IPS-20b (cell line): ENCODE measurements at regions not wholly inside any gene's neighbourhood (a gene's known extent, or its start where the extent isn't known, plus 50 kb on each side); places are given as distances from the start of the nearest gene placed in this dataset.
A peak's percentile ranks its signal among the peaks of the same experiment; 100 is the strongest.

Experiments used
- H3K27ac ChIP-seq: one replicate; pipeline ENCODE4 v1.5.1; 2013; ENCODE audit warnings: low read length
- H3K27me3 ChIP-seq: 2 replicates; pipeline ENCODE4 v1.6.1; 2013; ENCODE audit warnings: mild to moderate bottlenecking, low read length, inconsistent platforms; ENCODE audit not compliant: insufficient read depth
- H3K36me3 ChIP-seq: 2 replicates; pipeline ENCODE4 v1.6.1; 2013; ENCODE audit warnings: low read depth, mild to moderate bottlenecking, inconsistent platforms, low read length, moderate library complexity; ENCODE audit not compliant: insufficient read depth
- H3K4me1 ChIP-seq: 2 replicates; pipeline ENCODE4 v1.6.1; 2013; ENCODE audit warnings: mild to moderate bottlenecking, control low read depth, inconsistent platforms, low read length, moderate library complexity; ENCODE audit not compliant: insufficient read depth
- H3K4me3 ChIP-seq: 2 replicates; pipeline ENCODE4 v1.5.1; 2013; ENCODE audit warnings: mild to moderate bottlenecking, low read length, inconsistent platforms
- H3K9ac ChIP-seq: 2 replicates; pipeline ENCODE4 v1.6.1; 2013; ENCODE audit warnings: low read depth, mild to moderate bottlenecking, inconsistent platforms, low read length, moderate library complexity
- H3K9me3 ChIP-seq: 2 replicates; pipeline ENCODE4 v1.6.1; 2013; ENCODE audit warnings: mild to moderate bottlenecking, low read depth, low read length, inconsistent platforms; ENCODE audit not compliant: insufficient read depth

- Histone ChIP-seq H3K9me3 (no peaks in the 10 kb centered on the region), H3K27ac (no peak overlapping the region), H3K4me3 (no peak overlapping the region), H3K4me1 (peaks cover 23% of the 10 kb centered on the region), H3K27me3 (no peaks in the 10 kb centered on the region), H3K9ac (no peak overlapping the region; the same call in 1 of the 2 replicates), H3K36me3 (peaks cover 4% of the 10 kb centered on the region; the same call in 1 of the 2 replicates)
Observed at GRCh38 chr12:124517260-124518050, 50.0 kb downstream of the NCOR2 start.

- Histone ChIP-seq H3K4me1 (peaks cover 28% of the 10 kb centered on the region), H3K27me3 (no peaks in the 10 kb centered on the region), H3K27ac (no peak overlapping the region), H3K9ac (no peak overlapping the region), H3K4me3 (no peak overlapping the region), H3K36me3 (0 out of 2 replicates have a peak, but pooled peaks cover 4% of the 10 kb centered on the region), H3K9me3 (no peaks in the 10 kb centered on the region)
Observed at GRCh38 chr12:124516850-124517249, 50.6 kb downstream of the NCOR2 start.

DNA sequence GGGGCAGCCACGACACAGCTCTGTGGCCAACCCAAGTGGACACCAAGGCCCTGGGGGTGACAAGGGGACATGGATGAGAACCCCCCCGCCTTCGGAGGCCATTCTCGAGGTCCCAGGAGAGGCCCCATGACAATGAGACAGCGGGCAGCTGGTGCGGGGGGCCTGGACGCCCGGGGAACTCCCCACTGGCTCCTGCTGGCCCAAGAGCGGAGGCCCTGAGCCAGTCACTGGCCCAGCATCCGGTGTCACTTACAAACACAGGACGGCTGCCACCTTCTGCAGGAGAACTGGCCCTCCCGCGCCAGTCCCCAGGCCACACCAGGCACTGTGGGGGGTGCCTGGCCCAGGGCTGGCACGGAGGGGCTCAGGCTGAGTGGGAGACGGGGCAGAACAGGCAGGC is 51.4 kb downstream of the NCOR2 start:
- H3K9me3 ChIP-seq = no peaks in the 10 kb centered on the region
- no peak overlapping the region for H3K9ac ChIP-seq
- H3K4me1 ChIP-seq = peaks cover 28% of the 10 kb centered on the region
- H3K36me3 ChIP-seq = 0 out of 2 replicates have a peak, but pooled peaks cover 4% of the 10 kb centered on the region
- H3K4me3 ChIP-seq = no peak overlapping the region
- no peaks in the 10 kb centered on the region for H3K27me3 ChIP-seq
- no peak overlapping the region for H3K27ac ChIP-seq

DNA sequence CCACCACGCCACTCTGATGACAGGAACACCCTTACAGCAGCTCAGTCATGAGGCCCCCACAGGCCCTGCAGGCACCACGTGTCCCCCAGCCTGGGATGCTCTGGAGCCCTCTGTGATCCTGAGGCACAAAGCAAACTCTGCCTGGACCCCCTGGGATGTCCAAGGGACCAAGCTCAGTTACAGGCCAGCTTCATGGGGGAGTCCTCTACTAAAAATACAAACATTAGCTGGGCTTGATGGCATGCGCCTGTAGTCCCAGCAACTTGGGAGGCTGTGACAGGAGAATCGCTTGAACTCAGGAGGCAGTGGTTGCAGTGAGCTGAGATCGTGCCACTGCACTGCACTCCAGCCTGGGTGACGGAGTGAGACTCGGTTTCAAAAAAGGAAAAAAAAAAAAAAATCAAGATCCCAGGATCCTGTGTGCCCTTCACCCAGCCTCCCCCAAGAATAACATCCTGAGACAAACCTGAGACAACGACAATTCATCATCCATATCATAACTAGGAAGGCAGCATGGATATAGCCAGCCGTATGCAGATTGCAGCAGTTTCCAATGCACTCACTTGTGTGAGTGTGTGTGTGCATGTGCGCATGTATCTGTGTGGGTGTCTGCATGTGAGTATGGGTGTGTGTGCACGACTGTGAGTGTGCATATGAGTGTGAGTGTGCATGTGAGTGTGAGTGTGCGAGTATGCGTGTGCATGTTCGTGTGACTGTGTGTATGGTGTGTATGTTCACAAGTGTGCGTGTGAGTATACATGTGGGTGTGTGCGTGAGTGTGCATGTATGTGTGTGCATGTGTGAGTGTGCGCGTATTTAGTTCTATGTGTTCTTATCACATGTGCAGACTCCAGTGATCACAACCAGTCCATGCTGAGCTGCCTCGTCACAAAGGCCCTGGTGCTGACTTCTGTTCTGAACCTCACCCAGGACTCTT is 52.1 kb downstream of the NCOR2 start:
- Histone ChIP-seq H3K27me3 (no peaks in the 10 kb centered on the region), H3K27ac (no peak overlapping the region), H3K4me1 (peaks cover 29% of the 10 kb centered on the region), H3K9me3 (no peaks in the 10 kb centered on the region), H3K9ac (no peak overlapping the region), H3K36me3 (0 out of 2 replicates have a peak, but pooled peaks cover 4% of the 10 kb centered on the region), H3K4me3 (no peak overlapping the region)

DNA sequence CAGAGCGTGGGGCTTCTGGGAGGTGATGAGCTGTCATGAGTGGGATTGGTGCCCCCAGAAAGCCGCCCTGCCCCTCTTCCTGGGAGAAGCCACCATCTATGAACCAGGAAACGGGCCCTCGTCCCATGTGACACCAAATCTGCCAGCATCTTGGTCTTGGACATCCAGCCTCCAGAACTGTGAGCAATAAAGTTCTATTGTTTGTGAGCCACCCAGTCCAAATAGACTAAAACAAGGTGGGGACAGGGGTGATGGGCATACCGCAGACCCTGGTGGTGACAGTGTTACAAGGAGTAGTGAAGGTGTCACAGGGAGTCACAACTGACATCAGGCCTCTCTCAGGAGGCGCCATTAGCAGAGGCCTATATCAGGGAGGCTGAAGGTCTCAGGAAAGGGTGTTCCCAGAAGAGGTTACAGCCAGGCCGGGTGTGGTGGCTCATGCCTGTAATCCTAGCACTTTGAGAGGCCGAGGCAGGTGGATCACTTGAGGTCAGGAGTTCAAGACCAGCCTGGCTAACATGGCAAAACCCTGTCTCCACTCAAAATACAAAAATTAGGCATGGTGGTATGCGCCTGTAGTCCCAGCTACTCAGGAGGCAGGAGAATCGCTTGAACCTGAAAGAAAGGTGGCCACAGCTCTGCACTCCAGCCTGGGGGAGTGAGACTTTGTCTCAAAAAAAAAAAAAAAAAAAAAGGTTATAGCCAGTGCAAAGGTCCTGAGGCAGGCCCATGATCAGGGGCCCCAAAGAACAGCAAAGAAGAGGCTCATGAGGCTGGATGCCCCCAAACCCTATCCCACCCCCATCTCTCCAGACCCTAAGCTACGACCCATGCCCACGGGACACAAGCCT is 53.0 kb downstream of the NCOR2 start:
- H3K27ac ChIP-seq = peak overlapping the region; percentile 84

GRCh38 chr12:124513297-124513867 is 54.0 kb downstream of the NCOR2 start:
- no peaks in the 10 kb centered on the region for H3K27me3 ChIP-seq
- H3K4me3 ChIP-seq = peak overlapping the region; percentile 52
- H3K9me3 ChIP-seq = no peaks in the 10 kb centered on the region
- peaks cover 29% of the 10 kb centered on the region for H3K4me1 ChIP-seq
- H3K27ac ChIP-seq = peak overlapping the region; percentile 84
- H3K36me3 ChIP-seq = 0 out of 2 replicates have a peak, but pooled peaks cover 4% of the 10 kb centered on the region
- H3K9ac ChIP-seq = peak overlapping the region; percentile 71

More for the DNA sequence above, 53.0 kb downstream of the NCOR2 start:
- Histone ChIP-seq H3K27me3 (no peaks in the 10 kb centered on the region), H3K36me3 (0 out of 2 replicates have a peak, but pooled peaks cover 4% of the 10 kb centered on the region), H3K4me1 (peaks cover 33% of the 10 kb centered on the region), H3K9me3 (no peaks in the 10 kb centered on the region), H3K9ac (peak overlapping the region; percentile 71; the same call in 1 of the 2 replicates), H3K4me3 (no peak overlapping the region)

DNA sequence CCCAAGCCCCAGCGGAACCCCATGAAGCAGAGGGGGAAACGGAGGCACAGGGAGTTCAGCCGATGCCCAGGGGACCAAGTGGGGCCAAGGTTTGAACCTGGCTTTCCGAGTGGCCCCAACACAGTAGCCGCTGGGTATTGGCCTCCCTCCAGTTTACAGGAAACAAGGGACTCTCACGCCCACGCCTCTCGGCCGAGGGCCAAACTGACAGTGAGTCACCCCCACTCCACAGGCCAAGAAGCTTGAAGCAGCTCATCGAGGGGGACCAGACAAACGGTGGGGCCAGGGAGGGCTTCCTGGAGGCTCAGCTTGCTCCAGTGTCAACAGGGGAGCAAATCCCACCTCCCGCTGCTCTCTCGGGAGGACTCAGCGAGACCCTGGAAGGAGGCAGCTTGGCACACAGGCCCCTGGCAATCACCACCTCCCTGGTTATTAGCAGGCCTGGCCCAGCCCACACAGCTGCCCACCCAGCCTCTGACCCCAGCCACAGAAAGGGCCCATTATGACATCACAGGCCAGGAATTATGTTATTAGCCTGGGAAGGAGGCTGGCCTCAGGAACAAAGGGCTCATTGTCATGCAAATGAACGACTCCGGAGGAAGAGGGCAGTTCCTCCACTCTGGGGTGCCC is 54.6 kb downstream of the NCOR2 start:
- peak overlapping the region; percentile 52; the same call in 1 of the 2 replicates for H3K4me3 ChIP-seq
- peak overlapping the region; percentile 71 for H3K9ac ChIP-seq
- no peaks in the 10 kb centered on the region for H3K9me3 ChIP-seq
- peak overlapping the region; percentile 84 for H3K27ac ChIP-seq
- 0 out of 2 replicates have a peak, but pooled peaks cover 4% of the 10 kb centered on the region for H3K36me3 ChIP-seq
- H3K4me1 ChIP-seq = peaks cover 26% of the 10 kb centered on the region
- no peaks in the 10 kb centered on the region for H3K27me3 ChIP-seq

GRCh38 chr12:124511259-124511985 is 56.0 kb downstream of the NCOR2 start:
- Histone ChIP-seq H3K9ac (no peak overlapping the region), H3K36me3 (0 out of 2 replicates have a peak, but pooled peaks cover 4% of the 10 kb centered on the region), H3K27ac (peak overlapping the region; percentile 58), H3K9me3 (no peaks in the 10 kb centered on the region), H3K27me3 (no peaks in the 10 kb centered on the region), H3K4me3 (no peak overlapping the region), H3K4me1 (peaks cover 26% of the 10 kb centered on the region)

DNA sequence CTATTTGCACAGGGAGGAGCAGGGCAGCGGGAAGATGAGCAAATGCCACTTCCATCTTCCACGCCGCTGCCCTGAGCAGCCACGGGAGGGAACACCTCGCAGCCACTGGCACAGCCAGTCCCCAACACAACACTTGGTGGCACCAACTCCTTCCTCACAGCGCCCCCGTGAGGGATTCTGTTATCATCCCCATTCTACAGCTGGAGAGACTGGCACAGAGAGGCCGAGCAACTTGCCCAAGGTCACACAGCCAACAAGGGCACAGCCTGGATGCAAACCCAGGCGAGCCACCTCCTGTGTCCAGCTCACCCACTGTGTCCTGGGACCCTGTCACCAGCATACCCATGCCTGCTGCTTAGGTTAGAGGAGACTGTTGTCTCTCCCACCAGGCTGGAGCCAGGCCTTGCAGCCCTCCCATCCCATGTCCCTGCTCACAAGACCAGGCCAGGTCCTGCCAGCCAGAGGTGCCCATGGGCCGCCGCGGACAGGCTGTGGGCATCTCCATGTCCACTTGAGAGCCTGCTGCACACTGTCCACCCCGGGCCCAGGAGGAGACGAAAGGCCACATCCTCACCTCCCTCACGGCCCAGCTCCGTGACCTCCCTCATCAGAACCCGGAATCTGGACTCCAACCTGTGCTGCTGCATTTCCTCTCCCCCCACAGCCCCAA is 57.0 kb downstream of the NCOR2 start:
- Histone ChIP-seq H3K4me1 (peaks cover 26% of the 10 kb centered on the region), H3K4me3 (no peak overlapping the region), H3K36me3 (0 out of 2 replicates have a peak, but pooled peaks cover 2% of the 10 kb centered on the region), H3K9ac (no peak overlapping the region), H3K27ac (peak overlapping the region; percentile 58), H3K9me3 (no peaks in the 10 kb centered on the region), H3K27me3 (no peaks in the 10 kb centered on the region)
